A673 (cell line): ENCODE measurements at regions not wholly inside any gene's neighbourhood (a gene's known extent, or its start where the extent isn't known, plus 50 kb on each side); places are given as distances from the start of the nearest gene placed in this dataset.

Source experiments
- CTCF ChIP-seq: fragments of 300-800, 200-600 bp; sonication (generic); conservative IDR thresholded peaks from 2 replicates; pipeline ENCODE4 v1.5.1; 2017; ENCODE audit warnings: low read depth, mild to moderate bottlenecking, antibody characterized with exemption, low read length, moderate library complexity, mixed read lengths
- EZH2 ChIP-seq: fragments of 200-600 bp; sonication (generic); IDR thresholded peaks from 2 replicates; pipeline ENCODE4 v1.6.1; 2017; ENCODE audit warnings: borderline replicate concordance, low read depth, mild to moderate bottlenecking, mixed read lengths, antibody characterized with exemption, low read length; ENCODE audit not compliant: poor library complexity, severe bottlenecking

DNA sequence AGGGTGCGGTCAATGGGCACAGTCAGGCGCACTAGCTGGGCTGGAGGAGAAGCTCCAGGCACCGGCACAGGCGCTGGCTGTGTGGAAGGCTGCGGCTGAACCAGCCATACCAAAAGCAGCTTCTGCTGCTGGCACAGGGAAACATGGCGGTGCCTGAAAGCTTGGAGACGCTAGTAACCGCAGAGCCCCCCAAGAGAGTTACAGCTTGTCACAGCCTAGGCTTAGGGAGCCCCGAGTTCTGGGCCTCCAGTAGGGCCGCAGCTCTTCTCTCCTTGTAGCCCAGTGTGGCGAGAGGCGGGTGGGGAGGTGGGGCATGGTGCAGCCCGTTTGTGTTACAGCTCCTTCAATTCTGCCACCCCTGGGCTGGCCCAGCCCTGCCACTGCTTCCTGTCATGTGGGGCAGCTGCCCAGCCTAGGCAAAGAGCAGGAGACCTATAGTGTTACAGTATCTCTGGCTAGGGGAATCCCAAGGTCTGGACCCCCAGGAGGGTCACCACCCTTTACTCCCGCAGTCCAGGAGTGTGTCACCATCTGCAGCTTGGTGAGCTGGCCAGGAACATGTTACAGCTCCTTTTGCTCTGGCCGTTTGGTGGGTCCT is 58.6 kb upstream of the MANEA start:
- TF ChIP-seq CTCF (no peak), EZH2 (no peak)
